HepG2 (cell line): ENCODE measurements at regions not wholly inside any gene's neighbourhood (a gene's known extent, or its start where the extent isn't known, plus 50 kb on each side); places are given as distances from the start of the nearest gene placed in this dataset.

ENCODE experiments used
- ATAC-seq: fragments of 200-7000 bp; cut with Tn5 transposase; 3 replicates; pipeline ENCODE4 v1.9.1; 2020; ENCODE audit warnings: mild to moderate bottlenecking, moderate library complexity
- BruUV-seq: library from RNA; stranded (reverse); fragments of 400-500 nt; replicated peaks from 2 replicates; lab custom pipeline; 2021; lab: Mats Ljungman, UMichigan
- CTCF ChIA-PET: fragments of 300-600 bp; formaldehyde crosslinking; extraction: SDS; loops from one replicate; lab custom pipeline; 2021; ENCODE audit warnings: low total read pairs, inconsistent platforms, low intra/inter-chr PET ratio; lab: Yijun Ruan, JAX
- POLR2A ChIA-PET: fragments of 350-600 bp; sonication (Branson Sonifier 250); formaldehyde crosslinking; loops from one replicate; lab custom pipeline; 2020; ENCODE audit warnings: antibody characterized with exemption, inconsistent platforms; lab: Yijun Ruan, JAX
- DNase-seq: peaks from one replicate; pipeline ENCODE4 v3.0.0-alpha.2; 2015; ENCODE audit warnings: low spot score
- FAIRE-seq: peaks from 3 replicates; lab custom pipeline; 2011; peaks lifted over from hg19 to GRCh38; lab: Jason Lieb, UNC
- H2AFZ ChIP-seq: one replicate; pipeline ENCODE4 v1.6.1; 2011; ENCODE audit warnings: low read length, inconsistent platforms
- H3K27ac ChIP-seq: fragments of 300-600 bp; 3 replicates; pipeline ENCODE4 v1.8.0; 2011; ENCODE audit warnings: mixed run types, mild to moderate bottlenecking, mixed read lengths, low read length, inconsistent platforms; ENCODE audit not compliant: insufficient read depth; ENCODE audit errors: extremely low read length
- H3K27me3 ChIP-seq, 2 experiments: fragments of 200-600 bp in 1 of 2; 2 replicates in 1 of 2; 3 replicates in 1 of 2; pipeline versions ENCODE4 v1.6.0 to v1.8.0; 2011; ENCODE audit warnings: low read length in 2 of 2, mild to moderate bottlenecking in 2 of 2, moderate library complexity in 2 of 2, inconsistent platforms in 1 of 2; ENCODE audit not compliant: insufficient read depth in 2 of 2, control insufficient read depth in 1 of 2
- H3K36me3 ChIP-seq, 2 experiments: fragments of 200-600 bp in 1 of 2; replicated peaks in 1 of 2; 2 replicates in 1 of 2; 3 replicates in 1 of 2; pipeline versions ENCODE4 v1.5.1 to v1.8.0; 2011; ENCODE audit warnings: low read length in 2 of 2, inconsistent platforms in 1 of 2; ENCODE audit not compliant: insufficient read depth in 2 of 2, control insufficient read depth in 1 of 2
- H3K4me1 ChIP-seq: 2 replicates; pipeline ENCODE4 v1.5.1; 2012; ENCODE audit warnings: low read length, inconsistent platforms; ENCODE audit not compliant: insufficient read depth
- H3K4me2 ChIP-seq: 2 replicates; pipeline ENCODE4 v1.6.0; 2011; ENCODE audit warnings: low read depth, low read length, inconsistent platforms
- H3K4me3 ChIP-seq, 3 experiments: fragments of 200-600 bp in 1 of 3; sonication (generic), shearing (Covaris generic) in 1 of 3; replicated peaks in 1 of 3; 2 replicates each; pipeline ENCODE4 v1.5.1; 2011 to 2016; ENCODE audit warnings: low read length in 3 of 3, inconsistent platforms in 2 of 3, low read depth in 2 of 3, mild to moderate bottlenecking in 2 of 3, control low read depth in 1 of 3, mixed read lengths in 1 of 3; ENCODE audit not compliant: insufficient read depth in 1 of 3
- H3K79me2 ChIP-seq: one replicate; pipeline ENCODE4 v1.6.1; 2011; ENCODE audit warnings: low read length, inconsistent platforms; ENCODE audit not compliant: insufficient read depth
- H3K9ac ChIP-seq: 2 replicates; pipeline ENCODE4 v1.6.0; 2011; ENCODE audit warnings: mild to moderate bottlenecking, low read depth, low read length, inconsistent platforms; ENCODE audit not compliant: insufficient read depth
- H3K9me3 ChIP-seq: 2 replicates; pipeline ENCODE4 v1.5.1; 2012; ENCODE audit warnings: mild to moderate bottlenecking, low read length
- H4K20me1 ChIP-seq: 2 replicates; pipeline ENCODE4 v1.6.0; 2011; ENCODE audit warnings: inconsistent platforms, mild to moderate bottlenecking, low read length, moderate library complexity; ENCODE audit not compliant: insufficient read depth
- FOSL2 ChIP-seq: sonication (generic); formaldehyde crosslinking; IDR thresholded peaks from 2 replicates; pipeline ENCODE4 v1.4.0; 2020; ENCODE audit warnings: missing genetic modification reagents
- MAFF ChIP-seq: IDR thresholded peaks from 2 replicates; pipeline ENCODE4 v1.6.1; 2011; ENCODE audit warnings: low read depth, low read length, improper control_type of control experiment
- MAFK ChIP-seq, 2 experiments: IDR thresholded peaks in 1 of 2; conservative IDR thresholded peaks in 1 of 2; 2 replicates each; pipeline ENCODE4 v1.6.1; 2011; ENCODE audit warnings: improper control_type of control experiment in 2 of 2, low read length in 2 of 2
- RAD21 ChIP-seq: fragments of 450-650 bp; formaldehyde crosslinking; IDR thresholded peaks from 2 replicates; pipeline ENCODE4 v1.5.0; 2020; ENCODE audit warnings: mild to moderate bottlenecking
- SOX13 ChIP-seq, 3 experiments: fragments of 450-650 bp in 1 of 3; sonication (generic) in 1 of 3; formaldehyde crosslinking in 1 of 3; IDR thresholded peaks in 2 of 3; conservative IDR thresholded peaks in 1 of 3; 2 replicates each; pipeline versions ENCODE4 v1.5.0 to v1.6.1; 2016 to 2020; ENCODE audit warnings: antibody characterized with exemption in 1 of 3, mild to moderate bottlenecking in 1 of 3, missing compliant biosample characterization in 1 of 3, missing genetic modification reagents in 1 of 3, moderate library complexity in 1 of 3
- ZBTB33 ChIP-seq: sonication (generic); formaldehyde crosslinking; IDR thresholded peaks from 2 replicates; pipeline ENCODE4 v1.4.0; 2020; ENCODE audit warnings: missing genetic modification reagents
- ZNF614 ChIP-seq: IDR thresholded peaks from 2 replicates; pipeline ENCODE4 v1.6.1; 2018; ENCODE audit warnings: missing biosample characterization, missing genetic modification reagents, inconsistent platforms, borderline replicate concordance
- WGBS: methylation state at CpG from one replicate; pipeline ENCODE4 v1.1.6; 2017; ENCODE audit warnings: low lambda C conversion rate; 5-methylcytosine and 5-hydroxymethylcytosine counted together
- in situ Hi-C: cut with HindIII; loops from 2 replicates; pipeline ENCODE4 v1.10.0; 2017; ENCODE audit warnings: low pct_unique_long_range_greater_than_20kb; ENCODE audit not compliant: extremely low pct_ligation_motif_present
- intact Hi-C: fragments of 100-400 bp; cut with micrococcal nuclease; formaldehyde crosslinking; loops from one replicate; pipeline ENCODE4 v1.10.0; 2022; ENCODE audit not compliant: unreplicated experiment

- FAIRE-seq = no peak
- Histone ChIP-seq H3K27me3 (no peaks in the 10 kb centered on the region; a peak in 1 of 5 replicates), H3K4me3 (no peak overlapping the region), H3K36me3 (no peaks in the 10 kb centered on the region), H4K20me1 (no peaks in the 10 kb centered on the region), H3K27ac (no peak overlapping the region), H3K9ac (no peak overlapping the region), H3K9me3 (no peaks in the 10 kb centered on the region), H3K79me2 (no peaks in the 10 kb centered on the region), H3K4me2 (0 out of 2 replicates have a peak overlapping the region, but pooled peaks have one; percentile 3), H3K4me1 (peaks cover 25% of the 10 kb centered on the region), H2AFZ (no peak overlapping the region)
- WGBS = 89% methylated on average over 3 of the region's 3 CpGs
- DNase-seq = no peak
- peak; percentile 33; the same call in 2 of the 3 replicates for ATAC-seq
- no TSS peak for BruUV-seq
- intact Hi-C loops (loop anchor here (10.0 kb wide), 1 partner anchor 119 kb away; no protein-coding TSS in a partner anchor), in situ Hi-C loops (no loop called here)
- CTCF ChIA-PET = no interaction called here
- POLR2A ChIA-PET = no interaction called here
- TF ChIP-seq RAD21 (CRISPR knock-in tag) (no peak), SOX13 (IDR thresholded peaks at IDR 0.05) (no peak), SOX13 (CRISPR knock-in tag; conservative IDR thresholded peaks at IDR 0.05 in 1 of 2, IDR thresholded peaks at IDR 0.05 in 1 of 2) (no peak), ZNF614 (CRISPR knock-in tag) (no peak), FOSL2 (CRISPR knock-in tag) (peak; percentile 53; the same call in 1 of the 2 replicates)
These were observed 580.5 kb downstream of the NSUN3 start for GRCh38 chr3:94643400-94643799.

- H3K27ac ChIP-seq = no peak overlapping the region
- no TSS peak for BruUV-seq
- TF ChIP-seq MAFF (peak; percentile 60), MAFK (conservative IDR thresholded peaks at IDR 0.05 in 1 of 2, IDR thresholded peaks at IDR 0.05 in 1 of 2; ENCODE audit: low read length in 2 of 2) (peak; percentile 52 to 78), FOSL2 (CRISPR knock-in tag) (peak; percentile 41; the same call in 1 of the 2 replicates), ZBTB33 (CRISPR knock-in tag) (no peak)
- TF ChIP-seq, all 625 proteins: peak for 3
- Histone ChIP-seq H3K4me2 (no peak overlapping the region), H2AFZ (no peak overlapping the region), H4K20me1 (no peaks in the 10 kb centered on the region), H3K9ac (no peak overlapping the region), H3K36me3 (no peaks in the 10 kb centered on the region), H3K27me3 (no peaks in the 10 kb centered on the region; a peak in 1 of 5 replicates), H3K79me2 (no peaks in the 10 kb centered on the region), H3K4me1 (peaks cover 42% of the 10 kb centered on the region), H3K4me3 (no peak overlapping the region), H3K9me3 (no peaks in the 10 kb centered on the region)
- ChIA-PET POLR2A (no interaction called here), CTCF (no interaction called here)
- FAIRE-seq (no peak), ATAC-seq (no peak), DNase-seq (no peak)
- WGBS = 25% methylated on average over 3 of the region's 3 CpGs
- in situ Hi-C loops (no loop called here), intact Hi-C loops (loop anchor here (10.0 kb wide), 1 partner anchor 121 kb away; no protein-coding TSS in a partner anchor)
These were observed 582.9 kb downstream of the NSUN3 start for GRCh38 chr3:94645790-94646189.
